Loucy (cell line): ENCODE measurements at regions not wholly inside any gene's neighbourhood (a gene's known extent, or its start where the extent isn't known, plus 50 kb on each side); places are given as distances from the start of the nearest gene placed in this dataset.

ENCODE experiments used
- H2AFZ ChIP-seq: fragments of 200-600 bp; sonication (generic); 2 replicates; pipeline ENCODE4 v1.6.0; 2016; ENCODE audit warnings: antibody characterized with exemption, mild to moderate bottlenecking, low read length, moderate library complexity
- H3F3A ChIP-seq: fragments of 200-600 bp; 2 replicates; pipeline ENCODE4 v1.6.0; 2016; ENCODE audit warnings: antibody characterized with exemption, low read depth, mild to moderate bottlenecking
- H3K27me3 ChIP-seq: fragments of 200-600 bp; sonication (generic); 2 replicates; pipeline ENCODE4 v1.6.1; 2014; ENCODE audit warnings: low read length, mild to moderate bottlenecking; ENCODE audit not compliant: insufficient read depth, poor library complexity, severe bottlenecking
- H3K36me3 ChIP-seq: fragments of 200-600 bp; sonication (generic); 2 replicates; pipeline ENCODE4 v1.6.1; 2016; ENCODE audit warnings: low read length; ENCODE audit not compliant: insufficient read depth
- H3K4me1 ChIP-seq: fragments of 200-600 bp; sonication (generic); 2 replicates; pipeline ENCODE4 v1.5.1; 2014; ENCODE audit warnings: low read length, mild to moderate bottlenecking; ENCODE audit not compliant: insufficient read depth, poor library complexity, severe bottlenecking
- H3K4me2 ChIP-seq: fragments of 200-600 bp; sonication (generic); 2 replicates; pipeline ENCODE4 v1.6.0; 2014; ENCODE audit warnings: antibody characterized with exemption, low read length, low read depth, mild to moderate bottlenecking; ENCODE audit not compliant: poor library complexity, severe bottlenecking
- H3K4me3 ChIP-seq: fragments of 200-600 bp; sonication (generic); 2 replicates; pipeline ENCODE4 v1.5.1; 2014; ENCODE audit warnings: low read length, mild to moderate bottlenecking, mixed read lengths; ENCODE audit not compliant: poor library complexity, severe bottlenecking
- H3K79me2 ChIP-seq: fragments of 200-600 bp; sonication (generic); 2 replicates; pipeline ENCODE4 v1.6.1; 2014; ENCODE audit warnings: low read length; ENCODE audit not compliant: insufficient read depth
- H3K9ac ChIP-seq: fragments of 200-600 bp; sonication (generic); 2 replicates; pipeline ENCODE4 v1.6.0; 2014; ENCODE audit warnings: mild to moderate bottlenecking, low read depth, low read length, moderate library complexity; ENCODE audit not compliant: poor library complexity, severe bottlenecking
- H3K9me2 ChIP-seq: fragments of 200-600 bp; sonication (generic); replicated peaks from 2 replicates; pipeline ENCODE4 v1.6.1; 2016; ENCODE audit warnings: low read depth, low read length, mixed read lengths
- H3K9me3 ChIP-seq: fragments of 200-600 bp; sonication (generic); 2 replicates; pipeline ENCODE4 v1.6.1; 2014; ENCODE audit warnings: mild to moderate bottlenecking, antibody characterized with exemption, low read length, low read depth; ENCODE audit not compliant: insufficient read depth
- H4K20me1 ChIP-seq: fragments of 200-600 bp; sonication (generic); 2 replicates; pipeline ENCODE4 v1.6.0; 2014; ENCODE audit warnings: antibody characterized with exemption, low read length, mild to moderate bottlenecking; ENCODE audit not compliant: insufficient read depth, poor library complexity, severe bottlenecking
- CTCF ChIP-seq: fragments of 200-600 bp; sonication (generic); conservative IDR thresholded peaks from 2 replicates; pipeline ENCODE4 v1.5.1; 2014; ENCODE audit warnings: mild to moderate bottlenecking, antibody characterized with exemption, low read length
- EZH2phosphoT487 ChIP-seq: fragments of 200-600 bp; IDR thresholded peaks from 2 replicates; pipeline ENCODE4 v1.6.1; 2018; ENCODE audit warnings: antibody characterized with exemption, mild to moderate bottlenecking, moderate library complexity, borderline replicate concordance

GRCh38 chr11:121961321-121961801 lies 154.7 kb downstream of the BLID start:
- no peak overlapping the region for H3K4me3 ChIP-seq
- no peak overlapping the region for H3K4me2 ChIP-seq
- no peaks in the 10 kb centered on the region for H4K20me1 ChIP-seq
- H3K9me2 ChIP-seq = no peaks in the 10 kb centered on the region
- TF ChIP-seq EZH2phosphoT487 = no peak
- TF ChIP-seq CTCF = no peak
- H3K27me3 ChIP-seq = no peaks in the 10 kb centered on the region
- H3K79me2 ChIP-seq = no peaks in the 10 kb centered on the region
- no peaks in the 10 kb centered on the region for H3K36me3 ChIP-seq
- no peak overlapping the region for H2AFZ ChIP-seq
- H3F3A ChIP-seq = no peaks in the 10 kb centered on the region
- H3K4me1 ChIP-seq = no peaks in the 10 kb centered on the region
- H3K9ac ChIP-seq = no peak overlapping the region
- H3K9me3 ChIP-seq = no peaks in the 10 kb centered on the region

- no peaks in the 10 kb centered on the region for H3K36me3 ChIP-seq
- no peaks in the 10 kb centered on the region for H4K20me1 ChIP-seq
- H3K9ac ChIP-seq = no peak overlapping the region
- H2AFZ ChIP-seq = no peak overlapping the region
- H3K4me3 ChIP-seq = no peak overlapping the region
- no peaks in the 10 kb centered on the region for H3F3A ChIP-seq
- TF ChIP-seq EZH2phosphoT487 (no peak), CTCF (no peak)
- no peaks in the 10 kb centered on the region for H3K27me3 ChIP-seq
- no peak overlapping the region for H3K4me2 ChIP-seq
- no peaks in the 10 kb centered on the region for H3K9me2 ChIP-seq
- H3K79me2 ChIP-seq = no peaks in the 10 kb centered on the region
- H3K9me3 ChIP-seq = no peaks in the 10 kb centered on the region
- H3K4me1 ChIP-seq = no peaks in the 10 kb centered on the region
Observed at GRCh38 chr11:121958971-121959325, 157.1 kb downstream of the BLID start.

GRCh38 chr11:121958323-121958970 lies 157.6 kb downstream of the BLID start:
- Histone ChIP-seq H3F3A (no peaks in the 10 kb centered on the region), H3K9me2 (no peaks in the 10 kb centered on the region), H3K9ac (no peak overlapping the region), H2AFZ (no peak overlapping the region), H3K9me3 (no peaks in the 10 kb centered on the region), H3K4me1 (no peaks in the 10 kb centered on the region), H3K36me3 (no peaks in the 10 kb centered on the region), H3K27me3 (no peaks in the 10 kb centered on the region), H3K4me2 (no peak overlapping the region), H3K4me3 (no peak overlapping the region), H3K79me2 (no peaks in the 10 kb centered on the region), H4K20me1 (no peaks in the 10 kb centered on the region)
- TF ChIP-seq CTCF = no peak
